OCI-LY1 (cell line): ENCODE measurements at regions not wholly inside any gene's neighbourhood (a gene's known extent, or its start where the extent isn't known, plus 50 kb on each side); places are given as distances from the start of the nearest gene placed in this dataset.

Source experiments
- H2AFZ ChIP-seq: fragments of 200-600 bp; sonication (generic), shearing (Covaris generic); 2 replicates; pipeline ENCODE4 v1.6.0; 2014; ENCODE audit warnings: antibody characterized with exemption, mild to moderate bottlenecking, low read length
- H3F3A ChIP-seq: fragments of 200-600 bp; sonication (generic), shearing (Covaris generic); 2 replicates; pipeline ENCODE4 v1.6.0; 2014; ENCODE audit warnings: mild to moderate bottlenecking, antibody characterized with exemption, low read length, moderate library complexity; ENCODE audit not compliant: insufficient read depth
- H3K27ac ChIP-seq: fragments of 200-600 bp; sonication (generic); 2 replicates; pipeline ENCODE4 v1.5.1; 2014; ENCODE audit warnings: low read length, mixed run types, mild to moderate bottlenecking, low read depth; ENCODE audit not compliant: poor library complexity, severe bottlenecking
- H3K27me3 ChIP-seq: fragments of 200-600 bp; sonication (generic); 2 replicates; pipeline ENCODE4 v1.6.0; 2014; ENCODE audit warnings: antibody characterized with exemption, mild to moderate bottlenecking, low read length, moderate library complexity; ENCODE audit not compliant: insufficient read depth
- H3K36me3 ChIP-seq: fragments of 200-600 bp; sonication (generic); 2 replicates; pipeline ENCODE4 v1.6.1; 2014; ENCODE audit warnings: mild to moderate bottlenecking, antibody characterized with exemption, low read length, moderate library complexity, mixed read lengths; ENCODE audit not compliant: insufficient read depth
- H3K4me1 ChIP-seq: fragments of 200-600 bp; sonication (generic); 2 replicates; pipeline ENCODE4 v1.5.1; 2014; ENCODE audit warnings: mild to moderate bottlenecking, low read length, moderate library complexity; ENCODE audit not compliant: insufficient read depth, severe bottlenecking
- H3K4me2 ChIP-seq: fragments of 200-600 bp; sonication (generic), shearing (Covaris generic); 2 replicates; pipeline ENCODE4 v1.6.1; 2014; ENCODE audit warnings: low read length
- H3K4me3 ChIP-seq: fragments of 200-600 bp; sonication (generic); 2 replicates; pipeline ENCODE4 v1.5.1; 2014; ENCODE audit warnings: low read length, low read depth, mild to moderate bottlenecking, mixed read lengths; ENCODE audit not compliant: poor library complexity, severe bottlenecking
- H3K79me2 ChIP-seq: fragments of 200-600 bp; shearing (Covaris generic); 2 replicates; pipeline ENCODE4 v1.6.1; 2016; ENCODE audit warnings: mixed run types, low read length, mixed read lengths; ENCODE audit not compliant: insufficient read depth
- H3K9ac ChIP-seq: fragments of 200-600 bp; sonication (generic), shearing (Covaris generic); 2 replicates; pipeline ENCODE4 v1.6.1; 2014; ENCODE audit warnings: mild to moderate bottlenecking, low read length, mixed read lengths
- H3K9me2 ChIP-seq: fragments of 200-600 bp; sonication (generic), shearing (Covaris generic); 2 replicates; pipeline ENCODE4 v1.6.1; 2014; ENCODE audit warnings: low read depth, mild to moderate bottlenecking, low read length, mixed read lengths
- H3K9me3 ChIP-seq: fragments of 200-600 bp; shearing (Covaris generic); 2 replicates; pipeline ENCODE4 v1.6.1; 2014; ENCODE audit warnings: low read length, mixed read lengths
- H4K20me1 ChIP-seq: fragments of 200-600 bp; sonication (generic), shearing (Covaris generic); 2 replicates; pipeline ENCODE4 v1.6.0; 2016; ENCODE audit warnings: mild to moderate bottlenecking, low read length; ENCODE audit not compliant: insufficient read depth
- CTCF ChIP-seq: fragments of 200-600 bp; sonication (generic), shearing (Covaris generic); IDR thresholded peaks from 2 replicates; pipeline ENCODE4 v1.5.1; 2017; ENCODE audit warnings: mild to moderate bottlenecking, antibody characterized with exemption, low read length, moderate library complexity, mixed read lengths
- EZH2 ChIP-seq: fragments of 200-600 bp; sonication (generic), shearing (Covaris generic); IDR thresholded peaks from 2 replicates; pipeline ENCODE4 v1.8.0; 2017; ENCODE audit warnings: borderline replicate concordance, mixed run types, mild to moderate bottlenecking, antibody characterized with exemption, low read length, moderate library complexity, mixed read lengths

- Histone ChIP-seq H3K4me3 (no peak overlapping the region), H4K20me1 (no peaks in the 10 kb centered on the region), H3K9ac (no peak overlapping the region), H3K79me2 (no peaks in the 10 kb centered on the region), H3K9me3 (no peaks in the 10 kb centered on the region), H3K27me3 (no peaks in the 10 kb centered on the region), H2AFZ (no peak overlapping the region), H3K27ac (no peak overlapping the region), H3F3A (no peaks in the 10 kb centered on the region), H3K9me2 (no peaks in the 10 kb centered on the region), H3K36me3 (no peaks in the 10 kb centered on the region), H3K4me1 (no peaks in the 10 kb centered on the region), H3K4me2 (no peak overlapping the region)
- TF ChIP-seq EZH2, result no peak
- no peak for TF ChIP-seq CTCF
Measured at GRCh38 chr5:19002111-19002510, 985.9 kb downstream of the CDH18 start.

- no peaks in the 10 kb centered on the region for H3K36me3 ChIP-seq
- H3K4me2 ChIP-seq, result no peak overlapping the region
- H3K27me3 ChIP-seq, result no peaks in the 10 kb centered on the region
- H3K9me3 ChIP-seq, result no peaks in the 10 kb centered on the region
- no peaks in the 10 kb centered on the region for H3K79me2 ChIP-seq
- H4K20me1 ChIP-seq, result no peaks in the 10 kb centered on the region
- H2AFZ ChIP-seq, result no peak overlapping the region
- H3K9ac ChIP-seq, result no peak overlapping the region
- no peaks in the 10 kb centered on the region for H3K4me1 ChIP-seq
- no peaks in the 10 kb centered on the region for H3K9me2 ChIP-seq
- H3K27ac ChIP-seq, result no peak overlapping the region
- TF ChIP-seq CTCF, result no peak
- no peak for TF ChIP-seq EZH2
- no peak overlapping the region for H3K4me3 ChIP-seq
- H3F3A ChIP-seq, result no peaks in the 10 kb centered on the region
Measured at GRCh38 chr5:19018822-19019221, 969.2 kb downstream of the CDH18 start.

GRCh38 chr5:19031491-19031890, 956.5 kb downstream of the CDH18 start:
- Histone ChIP-seq H3K79me2 (no peaks in the 10 kb centered on the region), H3K27ac (no peak overlapping the region), H4K20me1 (no peaks in the 10 kb centered on the region), H3F3A (no peaks in the 10 kb centered on the region), H3K36me3 (no peaks in the 10 kb centered on the region), H3K9ac (no peak overlapping the region), H3K4me1 (no peaks in the 10 kb centered on the region), H2AFZ (no peak overlapping the region), H3K4me3 (no peak overlapping the region), H3K9me2 (no peaks in the 10 kb centered on the region), H3K4me2 (no peak overlapping the region), H3K27me3 (no peaks in the 10 kb centered on the region), H3K9me3 (no peaks in the 10 kb centered on the region)
- no peak for TF ChIP-seq CTCF
- no peak for TF ChIP-seq EZH2
